ENCODE measurements at regions not wholly inside any gene's neighbourhood (a gene's known extent, or its start where the extent isn't known, plus 50 kb on each side); places are given as distances from the start of the nearest gene placed in this dataset.

GRCh38 chr7:41323806-41324205, 379.1 kb downstream of the INHBA start:
- no peaks in the 10 kb centered on the region for H3F3A ChIP-seq (replicated peaks; ENCODE audit: low read depth)
- H3K4me2 ChIP-seq = no peak overlapping the region
- H3K4me3 Mint-ChIP-seq = no peak overlapping the region
- no peaks in the 10 kb centered on the region for H3K4me1 ChIP-seq (ENCODE audit: insufficient read depth)
- H3K9me3 Mint-ChIP-seq = no peaks in the 10 kb centered on the region
- H3K27ac ChIP-seq (ENCODE audit: low read depth) = no peak overlapping the region
- H3K27ac Mint-ChIP-seq = no peak overlapping the region
- no peaks in the 10 kb centered on the region for H3K4me1 Mint-ChIP-seq
- no peak for DNase-seq (ENCODE audit: low spot score)
- H4K20me1 ChIP-seq (replicated peaks; ENCODE audit: insufficient read depth) = no peaks in the 10 kb centered on the region
- H3K27me3 ChIP-seq (ENCODE audit: insufficient read depth) = no peaks in the 10 kb centered on the region
- no peaks in the 10 kb centered on the region for H3K36me3 Mint-ChIP-seq (ENCODE audit: low read depth)
- no peak for ATAC-seq
- no peaks in the 10 kb centered on the region for H3K79me2 ChIP-seq (replicated peaks; ENCODE audit: insufficient read depth)
- no peak overlapping the region for H2AFZ ChIP-seq
- no peaks in the 10 kb centered on the region for H3K9me2 ChIP-seq (ENCODE audit: insufficient read depth)
- H3K4me3 ChIP-seq = no peak overlapping the region
- TF ChIP-seq POLR2AphosphoS5 (IDR thresholded peaks at IDR 0.05; ENCODE audit: low read depth) (no peak), EZH2phosphoT487 (IDR thresholded peaks at IDR 0.05; ENCODE audit: unreplicated experiment) (no peak), REST (IDR thresholded peaks at IDR 0.05; ENCODE audit: unreplicated experiment) (no peak), CREB1 (CRISPR knock-in tag; IDR thresholded peaks at IDR 0.05; ENCODE audit: low read depth) (no peak), EZH2 (IDR thresholded peaks at IDR 0.05; ENCODE audit: low read depth, unreplicated experiment) (no peak), STAT1 (IDR thresholded peaks at IDR 0.05; ENCODE audit: unreplicated experiment) (no peak), NANOG (IDR thresholded peaks at IDR 0.05; ENCODE audit: borderline replicate concordance) (no peak), ETS1 (IDR thresholded peaks at IDR 0.05) (no peak)
- H3K36me3 ChIP-seq (ENCODE audit: insufficient read depth) = no peaks in the 10 kb centered on the region
- H3K27me3 Mint-ChIP-seq (ENCODE audit: insufficient read depth, low read depth, poor library complexity) = peaks cover 3% of the 10 kb centered on the region

GRCh38 chr7:41319581-41319980, 383.3 kb downstream of the INHBA start:
- Histone ChIP-seq H3K79me2 (replicated peaks; ENCODE audit: insufficient read depth) (no peaks in the 10 kb centered on the region), H3K4me1 (ENCODE audit: insufficient read depth) (no peaks in the 10 kb centered on the region), H3K27me3 (ENCODE audit: insufficient read depth) (no peaks in the 10 kb centered on the region), H3K27ac (ENCODE audit: low read depth) (no peak overlapping the region), H2AFZ (no peak overlapping the region), H3K4me3 (no peak overlapping the region), H3K9me2 (ENCODE audit: insufficient read depth) (no peaks in the 10 kb centered on the region), H3K4me2 (no peak overlapping the region), H3F3A (replicated peaks; ENCODE audit: low read depth) (no peaks in the 10 kb centered on the region), H3K36me3 (ENCODE audit: insufficient read depth) (no peaks in the 10 kb centered on the region), H4K20me1 (replicated peaks; ENCODE audit: insufficient read depth) (no peaks in the 10 kb centered on the region)
- H3K4me1 Mint-ChIP-seq = no peaks in the 10 kb centered on the region
- peaks cover 3% of the 10 kb centered on the region for H3K27me3 Mint-ChIP-seq (ENCODE audit: insufficient read depth, low read depth, poor library complexity)
- DNase-seq (ENCODE audit: low spot score) (no peak), ATAC-seq (no peak)
- H3K27ac Mint-ChIP-seq = no peak overlapping the region
- H3K9me3 Mint-ChIP-seq = peaks cover 5% of the 10 kb centered on the region; the same call in 1 of the 3 replicates
- H3K4me3 Mint-ChIP-seq = no peak overlapping the region
- no peaks in the 10 kb centered on the region for H3K36me3 Mint-ChIP-seq (ENCODE audit: low read depth)
- no peak for TF ChIP-seq REST (IDR thresholded peaks at IDR 0.05; ENCODE audit: unreplicated experiment)
- no peak for TF ChIP-seq POLR2AphosphoS5 (IDR thresholded peaks at IDR 0.05; ENCODE audit: low read depth)
- no peak for TF ChIP-seq CTCF (conservative IDR thresholded peaks at IDR 0.05; ENCODE audit: low read depth in 2 of 2)
- TF ChIP-seq EZH2 (IDR thresholded peaks at IDR 0.05; ENCODE audit: low read depth, unreplicated experiment) = no peak
- no peak for TF ChIP-seq NANOG (IDR thresholded peaks at IDR 0.05; ENCODE audit: borderline replicate concordance)

Data from GM23338 (cell line).